ENCODE measurements at regions not wholly inside any gene's neighbourhood (a gene's known extent, or its start where the extent isn't known, plus 50 kb on each side); places are given as distances from the start of the nearest gene placed in this dataset.
"Not testable (repeated sequence)": the region's sequence is repeated elsewhere in the genome, so short reads cannot be mapped to it uniquely, and the experiment has no call there.

DNA sequence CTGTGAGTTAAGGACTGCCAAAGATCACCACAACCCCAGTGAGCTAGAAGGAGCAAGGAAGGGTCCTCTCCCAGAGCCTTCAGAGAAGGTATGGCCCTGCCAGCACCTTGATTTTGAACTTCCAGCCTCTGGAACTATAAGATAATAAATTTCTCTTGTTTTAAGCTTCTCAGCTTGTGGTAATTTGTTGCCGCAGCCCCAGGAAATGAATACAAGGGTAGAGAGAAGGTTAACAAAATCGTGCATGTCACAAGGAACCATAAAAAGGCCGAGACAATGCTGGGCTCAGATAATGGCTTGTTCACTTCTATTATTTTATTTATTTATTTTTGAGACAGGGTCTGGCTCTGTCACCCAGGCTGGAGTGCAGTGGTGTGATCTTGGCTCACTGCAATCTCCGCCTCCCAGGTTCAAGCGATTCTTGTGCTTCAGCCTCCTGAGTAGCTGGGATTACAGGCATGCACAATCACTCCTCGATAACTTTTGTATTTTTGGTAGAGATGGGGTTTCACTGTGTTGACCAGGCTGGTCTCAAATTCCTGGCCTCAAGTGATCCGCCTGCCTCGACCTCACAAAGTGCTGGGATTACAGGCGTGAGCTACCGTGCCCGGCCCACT lies 71.5 kb downstream of the WSB1 start:
- not testable (repeated sequence) for H2AFZ ChIP-seq (ENCODE audit: insufficient read depth, low read length, poor library complexity); H3K4me3 ChIP-seq (ENCODE audit: low read depth, low read length); H3K79me2 ChIP-seq (ENCODE audit: control insufficient read depth, insufficient read depth, low read length, poor library complexity); H3K4me2 ChIP-seq (ENCODE audit: low read length); H3K23ac ChIP-seq (ENCODE audit: low read length); H4K12ac ChIP-seq (ENCODE audit: low read depth, low read length); H3K9ac ChIP-seq (ENCODE audit: low read length); H3K27me3 ChIP-seq (ENCODE audit: insufficient read depth, low read length); H3K36me3 ChIP-seq (ENCODE audit: control insufficient read depth in 1 of 2, insufficient read depth in 2 of 2, low read length in 2 of 2); DNase-seq; H3K9me3 ChIP-seq (ENCODE audit: insufficient read depth, low read depth, low read length)
- H2BK120ac ChIP-seq (ENCODE audit: insufficient read depth, low read length, poor library complexity) = peak overlapping the region; percentile 98
- H2BK12ac ChIP-seq (ENCODE audit: low read length) = peak overlapping the region; percentile 96
- H3K79me1 ChIP-seq (ENCODE audit: low read length) = peaks cover 50% of the 10 kb centered on the region
- peak overlapping the region; percentile 96 for H4K91ac ChIP-seq (ENCODE audit: low read depth, low read length)
- no CpG with 5 or more reads among the region's 11 CpGs for WGBS (ENCODE audit: extremely low coverage, insufficient coverage, insufficient read length)
- H3K18ac ChIP-seq (ENCODE audit: low read length) = peak overlapping the region; percentile 74
- H2BK5ac ChIP-seq (ENCODE audit: low read depth, low read length, poor library complexity) = peak overlapping the region; percentile 70
- peak overlapping the region; percentile 89 for H2AK5ac ChIP-seq (ENCODE audit: low read length)
- peak overlapping the region; percentile 85 for H3K14ac ChIP-seq (ENCODE audit: low read length)
- peak overlapping the region; percentile 92 for H3K27ac ChIP-seq (ENCODE audit: low read depth, low read length)
- peak overlapping the region; percentile 61 for H3K4ac ChIP-seq (ENCODE audit: low read depth, low read length)
- H4K8ac ChIP-seq (ENCODE audit: low read depth, low read length) = peak overlapping the region; percentile 24
- H3K4me1 ChIP-seq (ENCODE audit: control insufficient read depth in 1 of 2, insufficient read depth in 2 of 2, low read length in 2 of 2) = peaks cover 38 to 44% of the 10 kb centered on the region in 2 experiments

GRCh38 chr17:27366437-27366836 lies 72.5 kb downstream of the WSB1 start:
- no peak overlapping the region for H3K18ac ChIP-seq (ENCODE audit: low read length)
- H3K14ac ChIP-seq (ENCODE audit: low read length) = no peak overlapping the region
- DNase-seq = no peak
- H3K9ac ChIP-seq (ENCODE audit: low read length) = no peak overlapping the region
- no peaks in the 10 kb centered on the region for H3K9me3 ChIP-seq (ENCODE audit: insufficient read depth, low read depth, low read length)
- peaks cover 4% of the 10 kb centered on the region for H3K79me2 ChIP-seq (ENCODE audit: control insufficient read depth, insufficient read depth, low read length, poor library complexity)
- peaks cover 38 to 40% of the 10 kb centered on the region in 2 experiments for H3K4me1 ChIP-seq (ENCODE audit: control insufficient read depth in 1 of 2, insufficient read depth in 2 of 2, low read length in 2 of 2)
- H2BK5ac ChIP-seq (ENCODE audit: low read depth, low read length, poor library complexity) = peak overlapping the region; percentile 31
- H2AFZ ChIP-seq (ENCODE audit: insufficient read depth, low read length, poor library complexity) = no peak overlapping the region
- peak overlapping the region; percentile 95 for H2BK12ac ChIP-seq (ENCODE audit: low read length)
- WGBS (ENCODE audit: extremely low coverage, insufficient coverage, insufficient read length) = no CpG with 5 or more reads among the region's 5 CpGs
- no peak overlapping the region for H3K4me3 ChIP-seq (ENCODE audit: low read depth, low read length)
- peaks cover 48% of the 10 kb centered on the region for H3K79me1 ChIP-seq (ENCODE audit: low read length)
- H3K4me2 ChIP-seq (ENCODE audit: low read length) = no peak overlapping the region
- H3K4ac ChIP-seq (ENCODE audit: low read depth, low read length) = no peak overlapping the region
- no peak overlapping the region for H4K12ac ChIP-seq (ENCODE audit: low read depth, low read length)
- H3K27ac ChIP-seq (ENCODE audit: low read depth, low read length) = no peak overlapping the region
- H3K27me3 ChIP-seq (ENCODE audit: insufficient read depth, low read length) = no peaks in the 10 kb centered on the region
- peak overlapping the region; percentile 72 for H2BK120ac ChIP-seq (ENCODE audit: insufficient read depth, low read length, poor library complexity)
- H3K36me3 ChIP-seq (ENCODE audit: control insufficient read depth in 1 of 2, insufficient read depth in 2 of 2, low read length in 2 of 2) = no peaks in the 10 kb centered on the region
- no peak overlapping the region for H4K8ac ChIP-seq (ENCODE audit: low read depth, low read length)
- H4K91ac ChIP-seq (ENCODE audit: low read depth, low read length) = peak overlapping the region; percentile 79
- peak overlapping the region; percentile 95 for H2AK5ac ChIP-seq (ENCODE audit: low read length)
- no peak overlapping the region for H3K23ac ChIP-seq (ENCODE audit: low read length)

GRCh38 chr17:27367121-27367981 lies 73.4 kb downstream of the WSB1 start:
- Histone ChIP-seq H3K9ac (ENCODE audit: low read length) (no peak overlapping the region), H3K14ac (ENCODE audit: low read length) (peak overlapping the region; percentile 67), H3K4me2 (ENCODE audit: low read length) (no peak overlapping the region), H3K23ac (ENCODE audit: low read length) (no peak overlapping the region), H3K4me3 (ENCODE audit: low read depth, low read length) (no peak overlapping the region), H4K12ac (ENCODE audit: low read depth, low read length) (peak overlapping the region; percentile 13), H2BK120ac (ENCODE audit: insufficient read depth, low read length, poor library complexity) (peak overlapping the region; percentile 88), H2BK5ac (ENCODE audit: low read depth, low read length, poor library complexity) (peak overlapping the region; percentile 42), H3K9me3 (ENCODE audit: insufficient read depth, low read depth, low read length) (no peaks in the 10 kb centered on the region), H2AFZ (ENCODE audit: insufficient read depth, low read length, poor library complexity) (peak overlapping the region; percentile 50), H3K36me3 (ENCODE audit: control insufficient read depth in 1 of 2, insufficient read depth in 2 of 2, low read length in 2 of 2) (no peaks in the 10 kb centered on the region), H4K8ac (ENCODE audit: low read depth, low read length) (peak overlapping the region; percentile 38), H3K4me1 (ENCODE audit: control insufficient read depth in 1 of 2, insufficient read depth in 2 of 2, low read length in 2 of 2) (peaks cover 38 to 40% of the 10 kb centered on the region in 2 experiments), H3K79me1 (ENCODE audit: low read length) (peaks cover 44% of the 10 kb centered on the region), H4K91ac (ENCODE audit: low read depth, low read length) (peak overlapping the region; percentile 81), H3K18ac (ENCODE audit: low read length) (peak overlapping the region; percentile 73), H2BK12ac (ENCODE audit: low read length) (peak overlapping the region; percentile 80), H2AK5ac (ENCODE audit: low read length) (peak overlapping the region; percentile 78), H3K4ac (ENCODE audit: low read depth, low read length) (peak overlapping the region; percentile 65), H3K27me3 (ENCODE audit: insufficient read depth, low read length) (no peaks in the 10 kb centered on the region), H3K27ac (ENCODE audit: low read depth, low read length) (peak overlapping the region; percentile 81), H3K79me2 (ENCODE audit: control insufficient read depth, insufficient read depth, low read length, poor library complexity) (peaks cover 4% of the 10 kb centered on the region)
- no peak for DNase-seq
- no CpG with 5 or more reads among the region's 17 CpGs for WGBS (ENCODE audit: extremely low coverage, insufficient coverage, insufficient read length)

DNA sequence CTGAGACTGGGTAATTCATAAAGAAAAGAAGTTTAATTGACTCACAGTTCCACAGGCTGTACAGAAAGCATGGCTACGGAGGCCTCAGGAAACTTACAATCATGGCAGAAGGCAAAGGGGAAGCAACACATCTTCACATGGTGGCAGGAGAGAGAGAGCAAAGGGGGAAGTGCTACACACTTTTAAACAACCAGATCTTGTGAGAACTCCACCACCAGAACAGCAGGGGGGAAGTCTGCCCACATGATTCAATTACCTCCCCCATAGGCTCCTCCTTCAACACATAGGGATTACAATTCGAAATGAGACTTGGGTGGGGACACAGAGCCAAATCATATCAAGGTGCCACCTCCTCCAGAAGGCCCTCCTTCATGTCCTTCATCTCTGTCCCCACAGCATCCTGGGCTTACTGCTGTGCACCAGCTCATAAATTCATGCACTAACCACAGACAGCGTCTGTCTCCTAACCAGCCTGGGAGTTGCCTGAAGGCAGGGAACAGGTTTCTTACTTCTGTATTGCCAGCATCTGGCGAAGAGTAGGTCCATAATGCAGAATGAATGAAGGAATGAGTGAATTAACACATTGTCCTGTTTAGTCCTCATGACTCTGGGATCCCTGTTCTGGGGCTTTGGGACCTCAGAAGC lies 74.4 kb downstream of the WSB1 start:
- WGBS (ENCODE audit: extremely low coverage, insufficient coverage, insufficient read length) = no CpG with 5 or more reads among the region's 4 CpGs
- H3K4me1 ChIP-seq (ENCODE audit: control insufficient read depth in 1 of 2, insufficient read depth in 2 of 2, low read length in 2 of 2) = peaks cover 32 to 33% of the 10 kb centered on the region in 2 experiments
- no peak overlapping the region for H3K4ac ChIP-seq (ENCODE audit: low read depth, low read length)
- no peak overlapping the region for H3K23ac ChIP-seq (ENCODE audit: low read length)
- peak overlapping the region; percentile 50 for H3K14ac ChIP-seq (ENCODE audit: low read length)
- no peak overlapping the region for H3K4me2 ChIP-seq (ENCODE audit: low read length)
- H3K27ac ChIP-seq (ENCODE audit: low read depth, low read length) = no peak overlapping the region
- H2AFZ ChIP-seq (ENCODE audit: insufficient read depth, low read length, poor library complexity) = no peak overlapping the region
- no peak overlapping the region for H4K8ac ChIP-seq (ENCODE audit: low read depth, low read length)
- H2BK120ac ChIP-seq (ENCODE audit: insufficient read depth, low read length, poor library complexity) = peak overlapping the region; percentile 40
- peak overlapping the region; percentile 78 for H2BK12ac ChIP-seq (ENCODE audit: low read length)
- no peaks in the 10 kb centered on the region for H3K36me3 ChIP-seq (ENCODE audit: control insufficient read depth in 1 of 2, insufficient read depth in 2 of 2, low read length in 2 of 2)
- no peak for DNase-seq
- no peak overlapping the region for H3K18ac ChIP-seq (ENCODE audit: low read length)
- H3K79me1 ChIP-seq (ENCODE audit: low read length) = peaks cover 37% of the 10 kb centered on the region
- H2BK5ac ChIP-seq (ENCODE audit: low read depth, low read length, poor library complexity) = no peak overlapping the region
- H3K9ac ChIP-seq (ENCODE audit: low read length) = no peak overlapping the region
- peak overlapping the region; percentile 69 for H4K91ac ChIP-seq (ENCODE audit: low read depth, low read length)
- H4K12ac ChIP-seq (ENCODE audit: low read depth, low read length) = no peak overlapping the region
- H3K9me3 ChIP-seq (ENCODE audit: insufficient read depth, low read depth, low read length) = no peaks in the 10 kb centered on the region
- no peaks in the 10 kb centered on the region for H3K27me3 ChIP-seq (ENCODE audit: insufficient read depth, low read length)
- H3K79me2 ChIP-seq (ENCODE audit: control insufficient read depth, insufficient read depth, low read length, poor library complexity) = peaks cover 4% of the 10 kb centered on the region
- peak overlapping the region; percentile 92 for H2AK5ac ChIP-seq (ENCODE audit: low read length)
- no peak overlapping the region for H3K4me3 ChIP-seq (ENCODE audit: low read depth, low read length)
